GM20431 (cell line): ENCODE measurements at regions not wholly inside any gene's neighbourhood (a gene's known extent, or its start where the extent isn't known, plus 50 kb on each side); places are given as distances from the start of the nearest gene placed in this dataset.
"Not testable (repeated sequence)": the region's sequence is repeated elsewhere in the genome, so short reads cannot be mapped to it uniquely, and the experiment has no call there.

Experiments used
- in situ Hi-C: fragments of 300-500 bp; cut with MseI, MboI; formaldehyde crosslinking; loops from one replicate; pipeline ENCODE4 v1.15.0; 2020; ENCODE audit warnings: low sequenced_read_pairs; ENCODE audit not compliant: unreplicated experiment

DNA sequence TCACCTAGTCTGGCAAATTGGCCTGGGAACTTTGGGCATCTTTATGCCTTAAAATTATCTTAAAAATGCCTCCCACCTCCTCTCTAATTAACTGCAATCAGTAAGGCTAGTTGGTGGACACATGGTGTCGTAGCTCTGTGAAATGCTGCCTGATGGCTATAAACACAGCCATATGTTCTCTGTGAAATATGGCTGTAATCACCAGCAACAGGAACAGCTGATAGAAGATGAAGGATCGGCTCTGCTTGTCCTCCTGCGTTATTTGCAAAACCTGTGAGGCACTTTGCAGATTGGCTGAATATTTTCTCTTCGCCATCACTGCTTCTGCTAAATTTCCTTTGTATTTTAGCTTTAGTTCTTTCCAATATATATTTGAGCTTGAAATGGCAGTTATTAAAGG lies 419.6 kb downstream of the RWDD3 start:
- in situ Hi-C loops: no loop called here

GRCh38 chr1:95655321-95656020 lies 421.5 kb downstream of the RWDD3 start:
- in situ Hi-C loops: no loop called here

GRCh38 chr1:95657248-95657647 lies 423.2 kb downstream of the RWDD3 start:
- in situ Hi-C loops: no loop called here

DNA sequence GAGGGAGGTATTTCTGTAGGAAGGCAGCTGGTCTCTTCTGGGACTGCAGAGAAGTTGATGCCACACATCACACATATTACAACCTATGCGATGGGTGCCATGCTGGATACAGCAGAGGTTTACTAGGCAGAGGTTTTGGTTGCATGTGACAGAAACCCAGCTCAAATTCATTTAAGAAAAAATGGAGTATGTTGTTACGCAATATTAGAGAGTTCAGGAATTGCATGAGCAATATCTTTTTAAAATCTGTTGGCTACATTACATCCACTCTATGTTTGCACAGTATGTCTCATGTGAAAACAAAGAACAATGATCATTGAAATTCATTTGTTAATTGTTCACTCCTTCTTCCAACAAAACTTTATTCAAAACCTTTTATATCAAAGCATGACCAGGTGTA lies 425.2 kb downstream of the RWDD3 start:
- in situ Hi-C loops: no loop called here

DNA sequence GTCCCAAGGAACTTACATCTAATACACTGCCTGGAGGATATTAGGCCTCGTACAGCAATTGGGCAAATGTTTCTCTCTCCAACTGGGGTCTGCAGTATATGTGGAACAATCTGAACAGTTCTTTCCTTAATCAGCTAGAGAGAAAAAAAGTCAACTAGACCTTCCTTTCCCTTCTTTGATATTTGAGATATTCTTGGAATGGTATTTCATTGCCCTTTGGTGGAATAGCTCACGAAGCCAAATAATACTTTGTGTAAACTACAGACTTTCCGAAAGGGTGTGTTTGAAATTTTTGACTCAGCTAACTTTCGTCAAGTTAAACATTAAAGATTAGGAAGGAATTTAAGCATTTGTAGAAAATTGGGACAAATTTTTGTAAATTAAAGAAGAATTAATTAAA lies 425.6 kb downstream of the RWDD3 start:
- in situ Hi-C loops: no loop called here

GRCh38 chr1:95660736-95661135 lies 426.7 kb downstream of the RWDD3 start:
- in situ Hi-C loops: no loop called here

DNA sequence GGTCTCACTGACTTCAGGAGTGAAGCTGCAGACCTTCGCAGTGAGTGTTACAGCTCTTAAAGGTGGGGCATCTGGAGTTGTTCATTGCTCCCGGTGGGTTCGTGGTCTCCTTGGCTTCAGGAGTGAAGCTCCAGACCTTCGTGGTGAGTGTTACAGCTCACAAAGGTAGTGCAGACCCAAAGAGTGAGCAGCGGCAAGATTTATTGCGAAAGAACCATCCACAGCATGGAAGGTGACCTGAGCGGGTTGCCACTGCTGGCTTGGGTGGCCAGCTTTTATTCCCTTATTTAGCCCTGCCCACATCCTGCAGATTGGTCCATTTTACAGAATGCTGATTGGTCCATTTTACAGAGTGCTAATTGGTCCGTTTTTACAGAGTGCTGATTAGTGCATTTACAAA lies 429.5 kb downstream of the RWDD3 start:
- in situ Hi-C loops: not testable (repeated sequence)

GRCh38 chr1:95668165-95668564 lies 434.2 kb downstream of the RWDD3 start:
- in situ Hi-C loops: no loop called here

- in situ Hi-C loops: not testable (repeated sequence)
Observed at GRCh38 chr1:95669638-95670037, 435.6 kb downstream of the RWDD3 start.

- in situ Hi-C loops: no loop called here
Observed at GRCh38 chr1:95671098-95671497, 437.1 kb downstream of the RWDD3 start.

- in situ Hi-C loops: no loop called here
Observed at GRCh38 chr1:95679262-95679661, 445.3 kb downstream of the RWDD3 start.

- in situ Hi-C loops: no loop called here
Observed at GRCh38 chr1:95685081-95685480, 451.1 kb downstream of the RWDD3 start.

DNA sequence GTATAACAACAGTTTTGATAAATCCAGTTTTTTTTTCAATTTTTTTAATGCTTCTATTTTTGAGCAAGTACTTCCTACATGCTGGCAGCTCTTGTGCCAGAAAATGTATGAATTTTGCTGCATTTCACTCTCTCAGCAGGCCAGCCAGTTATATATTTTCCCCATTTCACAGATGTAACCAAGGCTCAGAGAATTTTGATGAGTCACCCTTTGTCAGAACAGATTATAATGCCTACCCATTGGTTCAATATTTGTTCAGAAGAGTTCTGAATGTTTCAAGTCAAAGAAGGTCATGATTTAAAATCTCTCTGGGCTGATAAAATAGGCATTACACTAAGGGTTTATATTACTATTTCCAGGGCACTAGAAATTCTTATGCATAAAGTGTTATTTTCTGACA lies 452.2 kb downstream of the RWDD3 start:
- in situ Hi-C loops: no loop called here

GRCh38 chr1:95699149-95699953 lies 465.3 kb downstream of the RWDD3 start:
- in situ Hi-C loops: no loop called here

GRCh38 chr1:95701450-95702173 lies 467.6 kb downstream of the RWDD3 start:
- in situ Hi-C loops: no loop called here

DNA sequence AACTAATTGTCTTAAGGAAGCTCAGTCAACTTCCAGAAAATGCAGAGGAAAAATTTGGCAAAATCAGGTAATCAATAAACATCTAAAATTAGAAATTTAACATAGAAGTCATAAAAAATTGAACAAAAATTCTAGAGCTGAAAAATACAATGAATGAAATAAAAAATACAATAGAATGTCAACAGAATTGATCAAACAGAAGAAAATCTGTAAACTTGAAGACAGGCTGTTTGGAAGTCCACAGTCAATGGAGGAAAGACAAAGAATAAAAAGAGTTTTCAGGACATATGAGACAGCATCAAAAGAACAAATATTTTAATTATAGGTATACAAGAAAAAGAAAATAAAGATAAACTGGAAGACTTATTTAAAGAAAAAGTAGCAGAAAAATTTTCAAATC lies 469.0 kb downstream of the RWDD3 start:
- in situ Hi-C loops: no loop called here

DNA sequence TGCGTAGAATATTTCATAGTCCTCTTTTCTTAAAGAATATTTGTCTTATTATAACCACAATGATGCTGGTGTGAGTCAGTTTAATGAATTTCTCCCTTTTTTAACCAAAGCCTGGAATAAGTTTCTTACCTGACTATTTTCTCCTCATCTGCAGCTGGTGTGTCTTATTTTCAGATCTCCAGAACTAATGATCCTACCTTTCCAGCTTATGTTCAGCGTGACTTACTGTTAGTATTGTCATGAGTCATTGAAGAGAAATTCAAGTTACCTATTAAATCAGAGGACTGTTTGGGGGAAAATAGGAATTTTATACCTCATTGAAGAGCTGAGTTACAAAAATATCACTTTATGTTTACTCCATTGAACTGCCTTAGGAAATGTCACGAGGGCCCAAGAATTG lies 482.1 kb downstream of the RWDD3 start:
- in situ Hi-C loops: no loop called here

GRCh38 chr1:95716550-95716949 lies 482.5 kb downstream of the RWDD3 start:
- in situ Hi-C loops: no loop called here

GRCh38 chr1:95723346-95723745 lies 489.3 kb downstream of the RWDD3 start:
- in situ Hi-C loops: no loop called here

DNA sequence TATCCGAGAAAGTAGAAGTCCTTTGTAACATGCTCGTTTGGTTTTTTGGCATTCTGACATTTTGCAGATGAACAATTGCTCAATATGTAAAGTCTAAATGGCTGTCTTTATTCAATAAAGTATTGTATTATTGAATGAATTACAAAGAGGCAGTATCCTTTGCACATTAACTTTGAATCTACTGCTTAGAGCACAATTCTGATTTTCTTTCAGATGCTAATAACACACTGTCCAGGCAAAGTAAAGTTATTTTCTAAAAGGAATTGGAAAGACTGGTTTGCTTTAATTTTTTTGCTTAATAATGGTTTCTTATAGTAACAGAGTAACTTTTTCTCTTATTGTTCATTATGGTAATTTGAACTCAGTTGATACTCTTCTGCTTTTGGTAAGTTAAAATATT lies 494.8 kb downstream of the RWDD3 start:
- in situ Hi-C loops: no loop called here

GRCh38 chr1:95730986-95731385 lies 497.0 kb downstream of the RWDD3 start:
- in situ Hi-C loops: no loop called here
